ENCODE measurements at regions not wholly inside any gene's neighbourhood (a gene's known extent, or its start where the extent isn't known, plus 50 kb on each side); places are given as distances from the start of the nearest gene placed in this dataset.

DNA sequence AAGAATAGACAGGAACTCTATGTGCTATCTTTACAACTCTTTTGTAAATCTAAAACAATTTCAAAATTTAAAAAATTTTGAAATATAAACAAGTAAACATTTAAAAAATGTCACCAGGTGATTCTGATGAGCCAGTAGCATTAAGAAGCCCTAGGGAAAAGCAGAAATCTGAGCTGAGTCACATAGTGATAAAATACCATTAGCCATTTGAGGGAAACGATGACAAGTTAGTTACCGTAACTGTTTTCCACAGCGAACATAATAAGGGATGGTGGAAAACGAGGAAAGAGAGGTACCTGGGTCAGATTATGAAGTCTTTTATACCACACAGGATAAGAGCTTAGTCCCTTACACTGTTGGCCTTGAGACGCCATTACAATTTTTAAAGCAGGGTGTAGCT, 55.5 kb downstream of the PRR15 start:
- no peak overlapping the region for H3K4me3 ChIP-seq (ENCODE audit: low read depth, low read length)
- CTCF ChIA-PET, result no interaction called here
- no peaks in the 10 kb centered on the region for H3K36me3 ChIP-seq (ENCODE audit: control insufficient read depth, insufficient read depth, low read length)
- POLR2A ChIA-PET, result no interaction called here
- TF ChIP-seq, protein P1, sequence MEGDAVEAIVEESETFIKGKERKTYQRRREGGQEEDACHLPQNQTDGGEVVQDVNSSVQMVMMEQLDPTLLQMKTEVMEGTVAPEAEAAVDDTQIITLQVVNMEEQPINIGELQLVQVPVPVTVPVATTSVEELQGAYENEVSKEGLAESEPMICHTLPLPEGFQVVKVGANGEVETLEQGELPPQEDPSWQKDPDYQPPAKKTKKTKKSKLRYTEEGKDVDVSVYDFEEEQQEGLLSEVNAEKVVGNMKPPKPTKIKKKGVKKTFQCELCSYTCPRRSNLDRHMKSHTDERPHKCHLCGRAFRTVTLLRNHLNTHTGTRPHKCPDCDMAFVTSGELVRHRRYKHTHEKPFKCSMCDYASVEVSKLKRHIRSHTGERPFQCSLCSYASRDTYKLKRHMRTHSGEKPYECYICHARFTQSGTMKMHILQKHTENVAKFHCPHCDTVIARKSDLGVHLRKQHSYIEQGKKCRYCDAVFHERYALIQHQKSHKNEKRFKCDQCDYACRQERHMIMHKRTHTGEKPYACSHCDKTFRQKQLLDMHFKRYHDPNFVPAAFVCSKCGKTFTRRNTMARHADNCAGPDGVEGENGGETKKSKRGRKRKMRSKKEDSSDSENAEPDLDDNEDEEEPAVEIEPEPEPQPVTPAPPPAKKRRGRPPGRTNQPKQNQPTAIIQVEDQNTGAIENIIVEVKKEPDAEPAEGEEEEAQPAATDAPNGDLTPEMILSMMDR (IDR thresholded peaks at IDR 0.05; ENCODE audit: insufficient read depth, low read depth, low read length), result no peak
- no peaks in the 10 kb centered on the region for H3K27me3 ChIP-seq (ENCODE audit: control insufficient read depth, insufficient read depth, low read length)
- no peak for DNase-seq (ENCODE audit: low read depth)

DNA sequence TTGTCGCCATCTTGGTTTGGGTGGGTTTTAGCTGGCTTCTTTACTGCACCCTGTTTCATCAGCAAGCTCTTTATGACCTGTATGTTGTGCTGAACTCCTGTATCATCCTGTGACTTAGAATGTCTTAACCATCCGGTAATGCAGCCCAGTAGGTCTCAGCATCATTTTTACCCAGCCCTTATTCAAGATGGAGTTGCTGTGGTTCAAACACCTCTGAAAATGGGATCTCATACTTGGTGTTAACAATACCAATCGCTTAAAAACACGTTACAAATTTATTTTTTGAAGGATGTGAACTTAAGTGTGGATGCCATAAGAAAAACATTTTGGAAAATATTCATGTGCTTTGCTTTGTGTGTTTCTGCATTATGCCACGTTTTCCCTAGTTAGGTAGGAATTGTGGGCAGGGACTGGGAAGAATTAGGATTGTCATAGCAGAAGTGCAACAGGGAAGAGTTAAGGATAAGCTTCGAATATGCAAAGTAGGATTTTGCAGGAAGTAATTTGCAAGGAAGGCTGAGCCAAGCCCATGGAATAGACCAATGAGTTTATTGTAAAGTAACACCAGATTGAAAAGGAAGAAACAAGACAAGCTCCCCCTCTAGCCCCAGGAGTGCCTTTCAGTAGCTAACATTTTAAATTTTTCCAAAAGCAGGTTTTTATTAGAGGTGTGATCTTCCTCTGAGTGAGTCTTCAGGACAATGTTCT, 56.4 kb downstream of the PRR15 start:
- TF ChIP-seq, protein P1 (IDR thresholded peaks at IDR 0.05; ENCODE audit: insufficient read depth, low read depth, low read length), result no peak
- ChIA-PET POLR2A (no interaction called here), CTCF (interaction anchor here (1.2 kb wide), 1 partner anchor 23 kb away, joined by 3 read pairs; no protein-coding TSS in a partner anchor)
- Histone ChIP-seq H3K4me3 (ENCODE audit: low read depth, low read length) (no peak overlapping the region), H3K27me3 (ENCODE audit: control insufficient read depth, insufficient read depth, low read length) (no peaks in the 10 kb centered on the region), H3K36me3 (ENCODE audit: control insufficient read depth, insufficient read depth, low read length) (no peaks in the 10 kb centered on the region)
- no peak for DNase-seq (ENCODE audit: low read depth)

DNA sequence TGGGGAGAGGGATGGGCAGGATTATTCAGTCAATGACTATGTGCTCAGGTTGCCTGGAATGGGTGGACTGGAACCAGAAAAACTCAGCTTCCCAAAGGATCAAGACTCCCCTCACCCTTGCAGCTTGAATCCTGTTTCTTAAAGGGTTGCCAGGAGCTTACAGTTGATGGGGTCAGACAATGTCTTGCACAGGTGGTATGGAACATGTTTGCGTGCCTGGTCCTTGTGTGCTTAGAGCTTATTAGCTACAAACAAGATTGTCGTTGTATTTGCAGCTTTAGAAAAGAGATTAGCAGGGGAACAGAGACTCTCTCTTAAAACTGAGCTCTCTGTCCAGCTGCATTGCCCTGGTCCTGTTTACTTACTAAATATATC, 56.9 kb downstream of the PRR15 start:
- POLR2A ChIA-PET, result no interaction called here
- CTCF ChIA-PET, result interaction anchor here (1.2 kb wide), 1 partner anchor 22 kb away, joined by 3 read pairs; no protein-coding TSS in a partner anchor
- Histone ChIP-seq H3K27me3 (ENCODE audit: control insufficient read depth, insufficient read depth, low read length) (no peaks in the 10 kb centered on the region), H3K4me3 (ENCODE audit: low read depth, low read length) (no peak overlapping the region), H3K36me3 (ENCODE audit: control insufficient read depth, insufficient read depth, low read length) (no peaks in the 10 kb centered on the region)
- no peak for DNase-seq (ENCODE audit: low read depth)
- TF ChIP-seq, protein P1 (IDR thresholded peaks at IDR 0.05; ENCODE audit: insufficient read depth, low read depth, low read length), result no peak

DNA sequence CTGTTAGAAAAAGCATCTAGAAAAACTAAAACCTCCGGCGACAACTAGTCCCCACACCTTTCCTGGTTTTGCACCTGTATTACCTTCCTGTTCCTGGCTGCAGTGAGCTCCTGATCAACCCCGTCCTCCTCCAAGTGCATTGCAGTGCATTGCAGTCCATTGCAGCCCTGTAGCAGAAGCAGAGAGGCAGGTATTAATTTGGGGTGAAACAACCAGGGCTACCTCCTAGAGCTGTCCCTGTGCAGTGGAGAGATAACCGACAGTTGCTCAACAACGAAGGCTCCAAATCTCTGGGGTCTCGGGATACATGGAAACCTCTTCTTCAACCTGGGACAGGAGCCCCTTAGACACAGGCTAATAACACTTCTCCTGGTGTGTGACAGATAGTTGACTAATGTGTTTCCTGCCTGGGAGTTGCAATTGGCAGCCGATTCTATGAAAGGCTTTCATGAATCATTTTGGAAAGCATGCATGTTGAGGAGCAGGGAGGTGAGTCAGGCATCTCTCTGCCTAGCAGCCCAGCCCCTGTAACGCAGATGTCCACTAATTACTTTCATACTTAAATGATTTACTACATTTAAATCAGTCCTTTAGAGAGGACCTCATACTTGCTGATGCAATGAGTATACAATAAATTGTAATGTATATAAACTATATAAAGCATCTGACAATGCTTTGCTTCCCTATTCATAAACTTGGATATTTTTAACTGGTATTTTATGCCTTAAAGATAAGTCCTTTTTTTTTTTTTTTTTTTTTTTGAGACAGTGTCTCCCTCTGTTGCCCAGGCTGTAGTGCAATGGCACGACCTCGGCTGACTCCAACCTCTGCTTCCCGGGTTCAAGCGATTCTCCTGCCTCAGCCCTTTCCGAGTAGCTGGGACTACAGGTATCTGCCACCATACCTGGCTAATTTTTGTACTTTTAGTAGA, 59.0 kb downstream of the PRR15 start:
- no peaks in the 10 kb centered on the region for H3K27me3 ChIP-seq (ENCODE audit: control insufficient read depth, insufficient read depth, low read length)
- no peaks in the 10 kb centered on the region for H3K36me3 ChIP-seq (ENCODE audit: control insufficient read depth, insufficient read depth, low read length)
- ChIA-PET CTCF (interaction anchor here (1.7 kb wide), 1 partner anchor 13 kb away, joined by 3 read pairs; no protein-coding TSS in a partner anchor), POLR2A (no interaction called here)
- H3K4me3 ChIP-seq (ENCODE audit: low read depth, low read length), result no peak overlapping the region
- TF ChIP-seq, protein P1 (IDR thresholded peaks at IDR 0.05; ENCODE audit: insufficient read depth, low read depth, low read length), result no peak
- peak; percentile 94 for DNase-seq (ENCODE audit: low read depth)

DNA sequence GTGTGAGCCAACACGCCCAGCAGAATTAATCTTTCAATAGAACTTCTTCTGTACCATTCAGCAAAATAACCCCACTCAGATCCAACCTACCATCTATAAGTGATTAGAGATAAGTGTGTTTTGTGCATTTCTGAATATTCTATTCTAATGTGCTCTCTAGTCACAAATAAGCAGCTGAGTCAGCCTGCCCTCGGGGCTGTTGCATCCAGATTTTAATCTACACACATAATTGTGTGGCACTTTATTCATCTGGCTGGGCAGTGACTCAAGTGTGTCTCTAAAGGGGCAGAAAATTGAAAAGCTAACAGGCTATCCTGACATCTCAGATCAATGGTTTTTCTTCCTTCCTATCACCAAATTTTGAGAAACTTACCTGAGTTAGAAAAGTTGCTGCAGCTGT, 60.3 kb downstream of the PRR15 start:
- Histone ChIP-seq H3K36me3 (ENCODE audit: control insufficient read depth, insufficient read depth, low read length) (no peaks in the 10 kb centered on the region), H3K27me3 (ENCODE audit: control insufficient read depth, insufficient read depth, low read length) (no peaks in the 10 kb centered on the region), H3K4me3 (ENCODE audit: low read depth, low read length) (no peak overlapping the region)
- peak; percentile 27 for DNase-seq (ENCODE audit: low read depth)
- TF ChIP-seq, protein P1 (IDR thresholded peaks at IDR 0.05; ENCODE audit: insufficient read depth, low read depth, low read length), result no peak
- ChIA-PET CTCF (interaction anchor here (0.6 to 1.2 kb wide), 2 partner anchors 11 to 1572 kb away, joined by 5 to 9 read pairs; no protein-coding TSS in a partner anchor), POLR2A (no interaction called here)

All from BJ (cell line).